H9 (cell line): ENCODE measurements at regions not wholly inside any gene's neighbourhood (a gene's known extent, or its start where the extent isn't known, plus 50 kb on each side); places are given as distances from the start of the nearest gene placed in this dataset.

Experiments
- DNase-seq: peaks from one replicate; pipeline ENCODE4 v3.0.0-alpha.2; 2017
- H2AFZ ChIP-seq: one replicate; pipeline ENCODE4 v1.6.1; 2013; ENCODE audit warnings: mild to moderate bottlenecking, low read length, control low read depth, moderate library complexity
- H2AK5ac ChIP-seq: 2 replicates; pipeline ENCODE4 v1.6.1; 2013; ENCODE audit warnings: low read length, control low read depth, mixed read lengths; ENCODE audit not compliant: insufficient read length
- H2BK120ac ChIP-seq: one replicate; pipeline ENCODE4 v1.6.1; 2013; ENCODE audit warnings: low read depth, mild to moderate bottlenecking, low read length, control low read depth, inconsistent platforms; ENCODE audit not compliant: poor library complexity, severe bottlenecking
- H2BK12ac ChIP-seq: 2 replicates; pipeline ENCODE4 v1.6.1; 2013; ENCODE audit warnings: low read length, control low read depth, mixed read lengths, low read depth; ENCODE audit not compliant: insufficient read length
- H2BK15ac ChIP-seq: 2 replicates; pipeline ENCODE4 v1.6.1; 2013; ENCODE audit warnings: low read depth, low read length, control low read depth
- H2BK20ac ChIP-seq: one replicate; pipeline ENCODE4 v1.6.1; 2013; ENCODE audit warnings: low read depth, mild to moderate bottlenecking, low read length, control low read depth, inconsistent platforms; ENCODE audit not compliant: poor library complexity, severe bottlenecking
- H2BK5ac ChIP-seq: 2 replicates; pipeline ENCODE4 v1.6.1; 2013; ENCODE audit warnings: low read length, control low read depth, mixed read lengths; ENCODE audit not compliant: insufficient read length
- H3K14ac ChIP-seq: 2 replicates; pipeline ENCODE4 v1.6.1; 2013; ENCODE audit warnings: low read length, control low read depth; ENCODE audit not compliant: insufficient read depth
- H3K18ac ChIP-seq: 2 replicates; pipeline ENCODE4 v1.6.1; 2013; ENCODE audit warnings: low read depth, mild to moderate bottlenecking, mixed read lengths, low read length, control low read depth; ENCODE audit not compliant: insufficient read length
- H3K23ac ChIP-seq: 2 replicates; pipeline ENCODE4 v1.6.1; 2013; ENCODE audit warnings: low read length, control low read depth, mixed read lengths, low read depth; ENCODE audit not compliant: insufficient read length
- H3K23me2 ChIP-seq: 2 replicates; pipeline ENCODE4 v1.6.1; 2013; ENCODE audit warnings: low read depth, mild to moderate bottlenecking, mixed read lengths, low read length, control low read depth; ENCODE audit not compliant: insufficient read length, poor library complexity, severe bottlenecking
- H3K27ac ChIP-seq: 2 replicates; pipeline ENCODE4 v1.5.1; 2013; ENCODE audit warnings: low read length, control low read depth, mixed read lengths, low read depth; ENCODE audit not compliant: insufficient read length
- H3K27me3 ChIP-seq: 2 replicates; pipeline ENCODE4 v1.6.1; 2013; ENCODE audit warnings: low read length, control low read depth, inconsistent platforms; ENCODE audit not compliant: insufficient read depth
- H3K4ac ChIP-seq: 2 replicates; pipeline ENCODE4 v1.6.1; 2013; ENCODE audit warnings: low read depth, mild to moderate bottlenecking, control low read depth, inconsistent platforms, low read length, moderate library complexity
- H3K4me1 ChIP-seq: 2 replicates; pipeline ENCODE4 v1.6.1; 2013; ENCODE audit warnings: low read length, control low read depth, inconsistent platforms; ENCODE audit not compliant: insufficient read depth
- H3K4me2 ChIP-seq: 2 replicates; pipeline ENCODE4 v1.6.1; 2013; ENCODE audit warnings: low read length, control low read depth, mixed read lengths; ENCODE audit not compliant: insufficient read length, insufficient read depth
- H3K56ac ChIP-seq: 2 replicates; pipeline ENCODE4 v1.6.1; 2013; ENCODE audit warnings: low read depth, mild to moderate bottlenecking, mixed read lengths, low read length, control low read depth; ENCODE audit not compliant: insufficient read length
- H3K79me1 ChIP-seq: 2 replicates; pipeline ENCODE4 v1.6.1; 2013; ENCODE audit warnings: low read depth, mild to moderate bottlenecking, moderate library complexity, low read length, control low read depth, inconsistent platforms; ENCODE audit not compliant: insufficient read depth, poor library complexity, severe bottlenecking
- H3K79me2 ChIP-seq: 2 replicates; pipeline ENCODE4 v1.6.1; 2013; ENCODE audit warnings: low read length, control low read depth, inconsistent platforms; ENCODE audit not compliant: insufficient read depth
- H3K9ac ChIP-seq: 2 replicates; pipeline ENCODE4 v1.6.1; 2013; ENCODE audit warnings: low read length, control low read depth, mixed read lengths; ENCODE audit not compliant: insufficient read length; ENCODE audit errors: extremely low read depth
- H3K9me3 ChIP-seq: one replicate; pipeline ENCODE4 v1.6.1; 2013; ENCODE audit warnings: low read depth, low read length, inconsistent platforms; ENCODE audit not compliant: control insufficient read depth
- H3T11ph ChIP-seq: one replicate; pipeline ENCODE4 v1.6.1; 2013; ENCODE audit warnings: mild to moderate bottlenecking, low read length, control low read depth, inconsistent platforms
- H4K20me1 ChIP-seq: one replicate; pipeline ENCODE4 v1.6.1; 2013; ENCODE audit not compliant: control insufficient read depth, insufficient read length, insufficient read depth
- H4K5ac ChIP-seq: 2 replicates; pipeline ENCODE4 v1.6.1; 2013; ENCODE audit warnings: low read depth, mild to moderate bottlenecking, mixed read lengths, low read length, control low read depth; ENCODE audit not compliant: insufficient read length
- H4K8ac ChIP-seq: replicated peaks from 2 replicates; pipeline ENCODE4 v1.6.1; 2013; ENCODE audit warnings: low read length, control low read depth, mixed read lengths, low read depth; ENCODE audit not compliant: insufficient read length
- H4K91ac ChIP-seq: 2 replicates; pipeline ENCODE4 v1.6.1; 2013; ENCODE audit warnings: low read depth, mild to moderate bottlenecking, moderate library complexity, mixed read lengths, low read length, control low read depth; ENCODE audit not compliant: insufficient read length
- H3K27ac Mint-ChIP-seq, 3 experiments: 2 replicates in 2 of 3; 3 replicates in 1 of 3; pipeline ENCODE4 v1.8.0; 2020 to 2021; ENCODE audit warnings: mixed read lengths in 3 of 3, mild to moderate bottlenecking in 1 of 3, moderate library complexity in 1 of 3
- H3K27me3 Mint-ChIP-seq: 2 replicates; pipeline ENCODE4 v1.8.0; 2021; ENCODE audit warnings: low read depth, mild to moderate bottlenecking, moderate library complexity, mixed read lengths
- H3K36me3 Mint-ChIP-seq, 3 experiments: 2 replicates in 2 of 3; 3 replicates in 1 of 3; pipeline ENCODE4 v1.8.0; 2020 to 2021; ENCODE audit warnings: low read depth in 3 of 3, mixed read lengths in 3 of 3; ENCODE audit not compliant: insufficient read depth in 1 of 3
- H3K4me1 Mint-ChIP-seq, 2 experiments: 2 replicates each; pipeline ENCODE4 v1.8.0; 2020; ENCODE audit warnings: mixed read lengths in 2 of 2
- H3K4me3 Mint-ChIP-seq, 2 experiments: 2 replicates in 1 of 2; 3 replicates in 1 of 2; pipeline ENCODE4 v1.8.0; 2020 to 2021; ENCODE audit warnings: mild to moderate bottlenecking in 2 of 2, mixed read lengths in 2 of 2, moderate library complexity in 1 of 2
- H3K9me3 Mint-ChIP-seq, 2 experiments: 2 replicates in 1 of 2; 3 replicates in 1 of 2; pipeline ENCODE4 v1.8.0; 2020; ENCODE audit warnings: mild to moderate bottlenecking in 2 of 2, mixed read lengths in 2 of 2, moderate library complexity in 1 of 2
- WGBS: extraction: QIAGEN DNeasy Blood & Tissue Kit; methylation state at CpG from one replicate; pipeline ENCODE4 v1.1.7; 2013; ENCODE audit warnings: missing lambda C conversion rate, low lambda C conversion rate, mixed read lengths; ENCODE audit not compliant: insufficient read length; ENCODE audit errors: extremely low coverage; 5-methylcytosine and 5-hydroxymethylcytosine counted together
- TF ChIP-seq, protein P1 (sequence below): fragments of 200-600 bp; sonication (generic); conservative IDR thresholded peaks from 3 replicates; pipeline ENCODE4 v1.8.0; 2021; ENCODE audit warnings: antibody characterized with exemption, mild to moderate bottlenecking

DNA sequence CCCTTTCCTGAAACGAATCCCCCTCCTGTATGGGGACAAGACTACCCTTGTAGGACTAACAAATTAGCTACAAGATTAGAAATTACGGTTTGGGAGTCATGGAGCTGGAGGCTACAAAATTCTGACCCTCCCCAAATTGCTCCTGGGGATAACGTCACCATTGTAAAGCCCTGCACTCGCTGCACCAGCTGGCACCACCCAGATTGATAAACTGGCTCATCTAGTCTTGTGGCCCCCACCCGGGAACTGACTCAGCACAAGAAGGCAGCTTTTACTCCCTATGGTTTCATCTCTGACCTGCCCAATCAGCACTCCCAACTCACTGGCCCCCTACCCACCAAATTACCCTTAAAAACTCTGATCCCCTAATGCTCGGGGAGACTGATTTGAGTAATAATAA, 150.6 kb upstream of the TSC22D1 start:
- Histone ChIP-seq H3K56ac (no peak overlapping the region), H3K4ac (no peak overlapping the region), H3K79me2 (no peaks in the 10 kb centered on the region), H2BK5ac (no peak overlapping the region), H3K9me3 (no peaks in the 10 kb centered on the region), H3K27me3 (no peaks in the 10 kb centered on the region), H3K23ac (no peak overlapping the region), H3K4me1 (no peaks in the 10 kb centered on the region), H4K20me1 (no peaks in the 10 kb centered on the region), H4K8ac (no peak overlapping the region), H3T11ph (no peak overlapping the region), H2BK120ac (peak overlapping the region; percentile 17), H2BK15ac (no peak overlapping the region), H2BK20ac (no peak overlapping the region), H4K91ac (no peak overlapping the region), H3K79me1 (no peaks in the 10 kb centered on the region), H3K14ac (no peak overlapping the region), H3K9ac (no peak overlapping the region), H4K5ac (no peak overlapping the region), H2AFZ (no peak overlapping the region), H2AK5ac (no peak overlapping the region), H2BK12ac (no peak overlapping the region), H3K27ac (no peak overlapping the region), H3K4me2 (no peak overlapping the region), H3K23me2 (no peaks in the 10 kb centered on the region), H3K18ac (no peak overlapping the region)
- H3K36me3 Mint-ChIP-seq, result no peaks in the 10 kb centered on the region; a peak in 1 of 7 replicates
- H3K27me3 Mint-ChIP-seq, result no peaks in the 10 kb centered on the region; the same call in 1 of the 2 replicates
- H3K4me3 Mint-ChIP-seq, result no peak overlapping the region
- peak overlapping the region in 1 of 3 experiments; percentile 90; a peak in 2 of 7 replicates for H3K27ac Mint-ChIP-seq
- H3K9me3 Mint-ChIP-seq, result peaks cover 0 to 4% of the 10 kb centered on the region in 2 experiments; a peak in 1 of 5 replicates
- H3K4me1 Mint-ChIP-seq, result peaks cover 11 to 20% of the 10 kb centered on the region in 2 experiments
- TF ChIP-seq, protein P1, sequence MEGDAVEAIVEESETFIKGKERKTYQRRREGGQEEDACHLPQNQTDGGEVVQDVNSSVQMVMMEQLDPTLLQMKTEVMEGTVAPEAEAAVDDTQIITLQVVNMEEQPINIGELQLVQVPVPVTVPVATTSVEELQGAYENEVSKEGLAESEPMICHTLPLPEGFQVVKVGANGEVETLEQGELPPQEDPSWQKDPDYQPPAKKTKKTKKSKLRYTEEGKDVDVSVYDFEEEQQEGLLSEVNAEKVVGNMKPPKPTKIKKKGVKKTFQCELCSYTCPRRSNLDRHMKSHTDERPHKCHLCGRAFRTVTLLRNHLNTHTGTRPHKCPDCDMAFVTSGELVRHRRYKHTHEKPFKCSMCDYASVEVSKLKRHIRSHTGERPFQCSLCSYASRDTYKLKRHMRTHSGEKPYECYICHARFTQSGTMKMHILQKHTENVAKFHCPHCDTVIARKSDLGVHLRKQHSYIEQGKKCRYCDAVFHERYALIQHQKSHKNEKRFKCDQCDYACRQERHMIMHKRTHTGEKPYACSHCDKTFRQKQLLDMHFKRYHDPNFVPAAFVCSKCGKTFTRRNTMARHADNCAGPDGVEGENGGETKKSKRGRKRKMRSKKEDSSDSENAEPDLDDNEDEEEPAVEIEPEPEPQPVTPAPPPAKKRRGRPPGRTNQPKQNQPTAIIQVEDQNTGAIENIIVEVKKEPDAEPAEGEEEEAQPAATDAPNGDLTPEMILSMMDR, result no peak
- WGBS, result no CpG with 5 or more reads among the region's 6 CpGs
- no peak for DNase-seq
